ENCODE measurements at regions not wholly inside any gene's neighbourhood (a gene's known extent, or its start where the extent isn't known, plus 50 kb on each side); places are given as distances from the start of the nearest gene placed in this dataset.

DNA sequence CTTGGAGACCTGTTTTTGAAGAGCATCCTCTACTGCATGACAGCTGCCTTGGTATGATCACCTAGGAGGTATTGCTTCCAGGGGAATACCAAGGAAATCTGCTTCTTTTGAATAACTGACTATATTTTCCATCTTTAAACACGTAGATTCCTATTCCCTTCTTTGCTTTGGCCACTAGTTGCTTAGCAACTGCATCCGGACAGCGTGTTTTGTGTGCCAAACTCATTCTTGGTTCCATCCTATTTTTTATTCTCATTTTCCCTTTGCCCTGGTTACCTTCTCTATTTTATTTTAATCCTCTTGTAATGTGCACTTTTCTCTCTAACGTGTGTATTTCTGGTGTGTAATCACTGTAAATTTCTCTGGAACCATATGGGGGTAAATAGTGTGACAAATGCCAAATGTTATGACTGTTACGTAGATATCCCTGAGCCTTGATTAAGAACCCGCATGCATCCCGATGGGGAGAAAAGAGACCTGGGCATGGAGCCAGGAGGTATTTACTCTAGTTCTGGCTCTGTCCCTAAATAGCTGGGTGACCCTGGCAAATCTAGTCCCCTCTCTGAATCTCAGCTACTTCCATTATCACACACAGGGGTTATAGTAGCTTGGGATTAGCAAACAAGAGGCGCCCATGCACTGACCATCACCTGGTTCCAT lies 241.7 kb downstream of the MIAT start:
- no peaks in the 10 kb centered on the region for H3K36me3 ChIP-seq (ENCODE audit: control insufficient read depth in 4 of 4, insufficient read depth in 4 of 4, low read length in 4 of 4)
- 68 to 80% methylated on average over 8 of the region's 8 CpGs for WGBS, 2 donors
- H3K4me1 ChIP-seq (ENCODE audit: control insufficient read depth in 5 of 5, insufficient read depth in 5 of 5, low read length in 5 of 5) = peaks cover 0 to 5% (median 0%) of the 10 kb centered on the region in 5 donors
- no peak overlapping the region for H3K27ac ChIP-seq (ENCODE audit: low read depth in 1 of 2, low read length in 1 of 2)
- DNase-seq (no peak), ATAC-seq (ENCODE audit: insufficient read depth, low FRiP score) (no peak)
- TF ChIP-seq, protein P1, sequence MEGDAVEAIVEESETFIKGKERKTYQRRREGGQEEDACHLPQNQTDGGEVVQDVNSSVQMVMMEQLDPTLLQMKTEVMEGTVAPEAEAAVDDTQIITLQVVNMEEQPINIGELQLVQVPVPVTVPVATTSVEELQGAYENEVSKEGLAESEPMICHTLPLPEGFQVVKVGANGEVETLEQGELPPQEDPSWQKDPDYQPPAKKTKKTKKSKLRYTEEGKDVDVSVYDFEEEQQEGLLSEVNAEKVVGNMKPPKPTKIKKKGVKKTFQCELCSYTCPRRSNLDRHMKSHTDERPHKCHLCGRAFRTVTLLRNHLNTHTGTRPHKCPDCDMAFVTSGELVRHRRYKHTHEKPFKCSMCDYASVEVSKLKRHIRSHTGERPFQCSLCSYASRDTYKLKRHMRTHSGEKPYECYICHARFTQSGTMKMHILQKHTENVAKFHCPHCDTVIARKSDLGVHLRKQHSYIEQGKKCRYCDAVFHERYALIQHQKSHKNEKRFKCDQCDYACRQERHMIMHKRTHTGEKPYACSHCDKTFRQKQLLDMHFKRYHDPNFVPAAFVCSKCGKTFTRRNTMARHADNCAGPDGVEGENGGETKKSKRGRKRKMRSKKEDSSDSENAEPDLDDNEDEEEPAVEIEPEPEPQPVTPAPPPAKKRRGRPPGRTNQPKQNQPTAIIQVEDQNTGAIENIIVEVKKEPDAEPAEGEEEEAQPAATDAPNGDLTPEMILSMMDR (IDR thresholded peaks at IDR 0.05; ENCODE audit: control extremely low read depth, extremely low read depth) = no peak
- H3K9ac ChIP-seq (ENCODE audit: insufficient read depth in 1 of 2, low read length in 2 of 2) = no peak overlapping the region
- no peak overlapping the region for H3K4me3 ChIP-seq
- peaks cover 0 to 5% (median 0%) of the 10 kb centered on the region in 4 donors for H3K9me3 ChIP-seq (ENCODE audit: control insufficient read depth in 4 of 4, insufficient read depth in 3 of 4, low read length in 3 of 4)
- peaks cover 0 to 28% (median 26%) of the 10 kb centered on the region in 3 donors for H3K27me3 ChIP-seq (ENCODE audit: control insufficient read depth in 3 of 3, insufficient read depth in 3 of 3, low read length in 2 of 3)

DNA sequence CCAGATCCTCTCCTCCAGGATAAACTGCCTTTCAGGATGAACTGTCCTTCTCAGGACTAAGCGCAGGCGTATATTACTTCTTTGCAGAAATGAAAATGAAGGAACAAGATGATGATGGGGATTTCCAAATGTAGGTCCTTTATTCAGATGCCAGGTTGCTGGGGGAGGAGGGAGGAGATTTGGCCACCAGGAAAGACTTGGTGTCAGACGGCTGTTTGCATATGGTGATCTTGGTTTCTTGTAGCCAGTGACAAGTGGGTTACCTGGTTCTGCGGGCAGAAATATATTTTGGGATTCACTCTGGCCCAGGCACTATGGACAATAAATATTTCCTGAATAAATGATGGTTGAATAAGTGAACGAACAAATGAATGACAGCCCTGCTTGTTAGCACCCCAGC lies 243.4 kb downstream of the MIAT start:
- Histone ChIP-seq H3K4me3 (no peak overlapping the region), H3K36me3 (ENCODE audit: control insufficient read depth in 4 of 4, insufficient read depth in 4 of 4, low read length in 4 of 4) (no peaks in the 10 kb centered on the region), H3K27me3 (ENCODE audit: control insufficient read depth in 3 of 3, insufficient read depth in 3 of 3, low read length in 2 of 3) (peaks cover 0 to 44% (median 43%) of the 10 kb centered on the region in 3 donors), H3K4me1 (ENCODE audit: control insufficient read depth in 5 of 5, insufficient read depth in 5 of 5, low read length in 5 of 5) (peaks cover 0 to 4% (median 0%) of the 10 kb centered on the region in 5 donors), H3K9ac (ENCODE audit: insufficient read depth in 1 of 2, low read length in 2 of 2) (no peak overlapping the region), H3K27ac (ENCODE audit: low read depth in 1 of 2, low read length in 1 of 2) (no peak overlapping the region), H3K9me3 (ENCODE audit: control insufficient read depth in 4 of 4, insufficient read depth in 3 of 4, low read length in 3 of 4) (peaks cover 0 to 5% (median 0%) of the 10 kb centered on the region in 4 donors)
- WGBS, 2 donors = 65 to 75% methylated on average over 5 of the region's 5 CpGs
- no peak for DNase-seq
- ATAC-seq (ENCODE audit: insufficient read depth, low FRiP score) = no peak
- TF ChIP-seq, protein P1 (IDR thresholded peaks at IDR 0.05; ENCODE audit: control extremely low read depth, extremely low read depth) = no peak

DNA sequence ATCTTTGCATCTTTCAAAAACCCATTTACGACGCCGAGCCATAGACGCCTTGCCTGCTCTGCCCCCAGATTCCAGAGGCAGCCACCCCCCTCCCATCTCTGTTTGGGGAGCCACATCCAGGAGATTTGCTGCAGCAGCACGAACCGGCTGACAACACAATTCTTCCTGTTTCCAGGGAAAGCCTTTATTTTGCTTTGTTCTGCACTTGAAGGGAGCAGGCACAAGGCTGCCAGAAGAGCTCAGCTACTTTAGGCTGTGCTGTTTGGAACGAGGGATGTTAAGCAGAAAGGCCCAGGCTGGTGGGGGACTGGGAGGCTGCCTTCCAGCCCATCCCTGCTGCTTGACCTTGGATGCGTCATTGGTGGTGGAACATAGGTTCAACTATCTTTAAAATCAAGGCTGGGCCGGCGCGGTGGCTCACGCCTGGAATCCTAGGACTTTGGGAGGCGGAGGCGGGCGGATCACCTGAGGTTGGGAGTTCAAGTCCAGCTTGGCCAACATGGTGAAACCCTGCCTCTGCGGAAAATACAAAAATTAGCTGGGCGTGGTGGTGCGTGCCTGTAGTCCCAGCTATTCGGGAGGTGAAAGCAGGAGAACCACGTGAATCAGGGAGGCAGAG lies 243.9 kb downstream of the MIAT start:
- H3K27me3 ChIP-seq (ENCODE audit: control insufficient read depth in 3 of 3, insufficient read depth in 3 of 3, low read length in 2 of 3) = peaks cover 0 to 44% (median 40%) of the 10 kb centered on the region in 3 donors
- ATAC-seq (ENCODE audit: insufficient read depth, low FRiP score) (no peak), DNase-seq (no peak)
- no peak overlapping the region for H3K27ac ChIP-seq (ENCODE audit: low read depth in 1 of 2, low read length in 1 of 2)
- H3K36me3 ChIP-seq (ENCODE audit: control insufficient read depth in 4 of 4, insufficient read depth in 4 of 4, low read length in 4 of 4) = no peaks in the 10 kb centered on the region
- peaks cover 0 to 5% (median 0%) of the 10 kb centered on the region in 4 donors for H3K9me3 ChIP-seq (ENCODE audit: control insufficient read depth in 4 of 4, insufficient read depth in 3 of 4, low read length in 3 of 4)
- H3K9ac ChIP-seq (ENCODE audit: insufficient read depth in 1 of 2, low read length in 2 of 2) = no peak overlapping the region
- TF ChIP-seq, protein P1 (IDR thresholded peaks at IDR 0.05; ENCODE audit: control extremely low read depth, extremely low read depth) = no peak
- peaks cover 0 to 2% (median 0%) of the 10 kb centered on the region in 5 donors for H3K4me1 ChIP-seq (ENCODE audit: control insufficient read depth in 5 of 5, insufficient read depth in 5 of 5, low read length in 5 of 5)
- no peak overlapping the region for H3K4me3 ChIP-seq
- WGBS, 2 donors = 71 to 77% methylated on average over 20 of the region's 20 CpGs

All from lung (tissue), 11 donors.